Activated CD8-positive, alpha-beta T cell treated with anti-CD3 and anti-CD28 coated beads for 36 hours (primary cell): ENCODE measurements at regions not wholly inside any gene's neighbourhood (a gene's known extent, or its start where the extent isn't known, plus 50 kb on each side); places are given as distances from the start of the nearest gene placed in this dataset.

Experiments
- ATAC-seq: fragments of 200-7000 bp; cut with Tn5 transposase; one replicate; pipeline ENCODE4 v1.10.0; 2021; ENCODE audit warnings: mild to moderate bottlenecking, moderate library complexity
- CTCF ChIA-PET: fragments of 350-600 bp; sonication (Branson Sonifier 250); formaldehyde crosslinking; loops from one replicate; lab custom pipeline; 2021; ENCODE audit warnings: antibody characterized with exemption; lab: Charles Lee
- POLR2A ChIA-PET: fragments of 350-600 bp; sonication (Branson Sonifier 250); formaldehyde crosslinking; loops from one replicate; lab custom pipeline; 2021; ENCODE audit warnings: antibody characterized with exemption; lab: Charles Lee
- DNase-seq: peaks from one replicate; pipeline ENCODE4 v3.0.0-alpha.2; 2020
- H3K27ac Mint-ChIP-seq: one replicate; pipeline ENCODE4 v1.8.0; 2021; ENCODE audit warnings: mild to moderate bottlenecking, mixed read lengths
- H3K27me3 Mint-ChIP-seq: one replicate; pipeline ENCODE4 v1.8.0; 2021; ENCODE audit warnings: mixed read lengths
- H3K36me3 Mint-ChIP-seq: one replicate; pipeline ENCODE4 v1.8.0; 2021; ENCODE audit warnings: low read depth, mixed read lengths
- H3K4me1 Mint-ChIP-seq: one replicate; pipeline ENCODE4 v1.8.0; 2021; ENCODE audit warnings: low read depth, mixed read lengths
- H3K4me3 Mint-ChIP-seq: one replicate; pipeline ENCODE4 v1.8.0; 2021; ENCODE audit warnings: mild to moderate bottlenecking, moderate library complexity, mixed read lengths
- H3K9me3 Mint-ChIP-seq: one replicate; pipeline ENCODE4 v1.8.0; 2021; ENCODE audit warnings: mixed read lengths
- CTCF ChIP-seq: fragments of 200-600 bp; IDR thresholded peaks from one replicate; pipeline ENCODE4 v1.8.0; 2022; ENCODE audit warnings: antibody characterized with exemption, mild to moderate bottlenecking
- intact Hi-C: fragments of 100-400 bp; cut with micrococcal nuclease; formaldehyde crosslinking; loops from one replicate; pipeline ENCODE4 v1.10.0; 2022

- Mint-ChIP-seq H3K27me3 (peaks cover 15% of the 10 kb centered on the region), H3K4me1 (no peaks in the 10 kb centered on the region), H3K4me3 (no peak overlapping the region), H3K27ac (no peak overlapping the region), H3K9me3 (no peaks in the 10 kb centered on the region), H3K36me3 (no peaks in the 10 kb centered on the region)
- no peak for ATAC-seq
- no peak for DNase-seq
- ChIA-PET POLR2A (no interaction called here), CTCF (interaction anchor here (0.6 to 0.9 kb wide), 2 partner anchors 47 to 218 kb away, joined by 3 read pairs; no protein-coding TSS in a partner anchor)
- no peak for TF ChIP-seq CTCF
- intact Hi-C loops: no loop called here
Observed at GRCh38 chr15:60135961-60136360, 131.8 kb downstream of the FOXB1 start.

GRCh38 chr15:60137711-60138396, 133.7 kb downstream of the FOXB1 start:
- CTCF ChIA-PET: interaction anchor here (1.9 to 2.2 kb wide), 2 partner anchors 42 to 220 kb away, joined by 5 read pairs; no protein-coding TSS in a partner anchor
- H3K36me3 Mint-ChIP-seq: no peaks in the 10 kb centered on the region
- DNase-seq: no peak
- H3K4me1 Mint-ChIP-seq: no peaks in the 10 kb centered on the region
- no peak for TF ChIP-seq CTCF
- H3K27me3 Mint-ChIP-seq: peaks cover 18% of the 10 kb centered on the region
- no peak overlapping the region for H3K4me3 Mint-ChIP-seq
- H3K9me3 Mint-ChIP-seq: no peaks in the 10 kb centered on the region
- H3K27ac Mint-ChIP-seq: no peak overlapping the region
- ATAC-seq: no peak
- intact Hi-C loops: no loop called here
- POLR2A ChIA-PET: no interaction called here

- Mint-ChIP-seq H3K27me3 (peaks cover 21% of the 10 kb centered on the region), H3K4me1 (no peaks in the 10 kb centered on the region), H3K36me3 (no peaks in the 10 kb centered on the region), H3K4me3 (no peak overlapping the region), H3K27ac (no peak overlapping the region), H3K9me3 (no peaks in the 10 kb centered on the region)
- POLR2A ChIA-PET: no interaction called here
- ATAC-seq (no peak), DNase-seq (no peak)
- TF ChIP-seq CTCF: no peak
- CTCF ChIA-PET: interaction anchor here (1.9 to 2.2 kb wide), 2 partner anchors 42 to 221 kb away, joined by 5 read pairs; no protein-coding TSS in a partner anchor
- intact Hi-C loops: no loop called here
Observed at GRCh38 chr15:60138397-60138968, 134.4 kb downstream of the FOXB1 start.

- Mint-ChIP-seq H3K9me3 (no peaks in the 10 kb centered on the region), H3K27me3 (peaks cover 20% of the 10 kb centered on the region), H3K27ac (no peak overlapping the region), H3K4me3 (no peak overlapping the region), H3K4me1 (no peaks in the 10 kb centered on the region), H3K36me3 (no peaks in the 10 kb centered on the region)
- TF ChIP-seq CTCF: no peak
- ChIA-PET POLR2A (no interaction called here), CTCF (interaction anchor here (0.9 to 1.3 kb wide), 3 partner anchors 34 to 235 kb away, joined by 3 read pairs; no protein-coding TSS in a partner anchor)
- intact Hi-C loops: no loop called here
- ATAC-seq: no peak
- no peak for DNase-seq
Observed at GRCh38 chr15:60152386-60152785, 148.3 kb downstream of the FOXB1 start.

- intact Hi-C loops: no loop called here
- TF ChIP-seq CTCF: no peak
- ChIA-PET POLR2A (interaction anchor here (0.6 kb wide), 1 partner anchor 88 kb away, joined by 3 read pairs; no protein-coding TSS in a partner anchor), CTCF (interaction anchor here (1.2 to 1.5 kb wide), 2 partner anchors 27 to 237 kb away, joined by 3 read pairs; no protein-coding TSS in a partner anchor)
- no peaks in the 10 kb centered on the region for H3K4me1 Mint-ChIP-seq
- peaks cover 16% of the 10 kb centered on the region for H3K27me3 Mint-ChIP-seq
- no peaks in the 10 kb centered on the region for H3K9me3 Mint-ChIP-seq
- H3K27ac Mint-ChIP-seq: no peak overlapping the region
- H3K36me3 Mint-ChIP-seq: no peaks in the 10 kb centered on the region
- no peak for DNase-seq
- ATAC-seq: no peak
- H3K4me3 Mint-ChIP-seq: no peak overlapping the region
Observed at GRCh38 chr15:60154764-60155325, 150.7 kb downstream of the FOXB1 start.
